ENCODE measurements at regions not wholly inside any gene's neighbourhood (a gene's known extent, or its start where the extent isn't known, plus 50 kb on each side); places are given as distances from the start of the nearest gene placed in this dataset.

GRCh38 chr6:49030251-49031020 is 432.6 kb downstream of the MMUT start (continued):
- TF ChIP-seq EED (IDR thresholded peaks at IDR 0.05; ENCODE audit: low read depth) (no peak), CBX3 (IDR thresholded peaks at IDR 0.05; ENCODE audit: borderline replicate concordance, low read depth) (no peak), MEF2A (IDR thresholded peaks at IDR 0.05; ENCODE audit: insufficient read depth, low read depth, low read length) (no peak), STAT1 (conservative IDR thresholded peaks at IDR 0.05) (no peak), SIX5 (IDR thresholded peaks at IDR 0.05; ENCODE audit: low read depth, low read length, severe bottlenecking) (no peak), REST (IDR thresholded peaks at IDR 0.05; ENCODE audit: low read depth, low read length) (no peak), WRNIP1 (IDR thresholded peaks at IDR 0.05; ENCODE audit: borderline replicate concordance, low read depth, low read length) (no peak), CBX5 (IDR thresholded peaks at IDR 0.05; ENCODE audit: low read depth) (no peak), TCF3 (IDR thresholded peaks at IDR 0.05; ENCODE audit: borderline replicate concordance, insufficient read depth, low read depth, low read length) (no peak), POU2F2 (IDR thresholded peaks at IDR 0.05; ENCODE audit: borderline replicate concordance, low read depth, low read length) (no peak)
- TF ChIP-seq, protein P1, sequence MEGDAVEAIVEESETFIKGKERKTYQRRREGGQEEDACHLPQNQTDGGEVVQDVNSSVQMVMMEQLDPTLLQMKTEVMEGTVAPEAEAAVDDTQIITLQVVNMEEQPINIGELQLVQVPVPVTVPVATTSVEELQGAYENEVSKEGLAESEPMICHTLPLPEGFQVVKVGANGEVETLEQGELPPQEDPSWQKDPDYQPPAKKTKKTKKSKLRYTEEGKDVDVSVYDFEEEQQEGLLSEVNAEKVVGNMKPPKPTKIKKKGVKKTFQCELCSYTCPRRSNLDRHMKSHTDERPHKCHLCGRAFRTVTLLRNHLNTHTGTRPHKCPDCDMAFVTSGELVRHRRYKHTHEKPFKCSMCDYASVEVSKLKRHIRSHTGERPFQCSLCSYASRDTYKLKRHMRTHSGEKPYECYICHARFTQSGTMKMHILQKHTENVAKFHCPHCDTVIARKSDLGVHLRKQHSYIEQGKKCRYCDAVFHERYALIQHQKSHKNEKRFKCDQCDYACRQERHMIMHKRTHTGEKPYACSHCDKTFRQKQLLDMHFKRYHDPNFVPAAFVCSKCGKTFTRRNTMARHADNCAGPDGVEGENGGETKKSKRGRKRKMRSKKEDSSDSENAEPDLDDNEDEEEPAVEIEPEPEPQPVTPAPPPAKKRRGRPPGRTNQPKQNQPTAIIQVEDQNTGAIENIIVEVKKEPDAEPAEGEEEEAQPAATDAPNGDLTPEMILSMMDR (IDR thresholded peaks at IDR 0.05 in 2 of 3, conservative IDR thresholded peaks at IDR 0.05 in 1 of 3; ENCODE audit: control insufficient read depth in 2 of 3, extremely low read depth in 1 of 3, insufficient read depth in 1 of 3, low read depth in 3 of 3, low read length in 3 of 3): no peak

Measured in GM12878 (cell line).